IMR-90 (cell line): ENCODE measurements at regions not wholly inside any gene's neighbourhood (a gene's known extent, or its start where the extent isn't known, plus 50 kb on each side); places are given as distances from the start of the nearest gene placed in this dataset.

Source experiments
- BHLHE40 ChIP-seq: fragments of 150-350 bp; IDR thresholded peaks from 2 replicates; pipeline ENCODE4 v1.6.1; 2016; ENCODE audit warnings: mild to moderate bottlenecking, low read depth, low read length
- CEBPB ChIP-seq: IDR thresholded peaks from 2 replicates; pipeline ENCODE4 v1.6.1; 2012; ENCODE audit warnings: low read depth, low read length, improper control_type of control experiment
- CHD1 ChIP-seq: IDR thresholded peaks from 2 replicates; pipeline ENCODE4 v1.6.1; 2012; ENCODE audit warnings: low read depth, low read length, improper control_type of control experiment
- FOS ChIP-seq: fragments of 150-350 bp; IDR thresholded peaks from 2 replicates; pipeline ENCODE4 v1.6.1; 2016; ENCODE audit warnings: low read depth, low read length
- MAFK ChIP-seq: IDR thresholded peaks from 2 replicates; pipeline ENCODE4 v1.6.1; 2012; ENCODE audit warnings: low read depth, low read length, improper control_type of control experiment
- MAZ ChIP-seq: IDR thresholded peaks from 2 replicates; pipeline ENCODE4 v1.6.1; 2012; ENCODE audit warnings: low read depth, mild to moderate bottlenecking, low read length, improper control_type of control experiment, moderate library complexity, borderline replicate concordance
- MXI1 ChIP-seq: IDR thresholded peaks from 2 replicates; pipeline ENCODE4 v1.6.1; 2012; ENCODE audit warnings: low read depth, mild to moderate bottlenecking, low read length, moderate library complexity, borderline replicate concordance
- NFE2L2 ChIP-seq: fragments of 150-350 bp; IDR thresholded peaks from 2 replicates; pipeline ENCODE4 v1.6.1; 2016; ENCODE audit warnings: low read depth, mild to moderate bottlenecking, low read length
- POLR2A ChIP-seq: IDR thresholded peaks from 2 replicates; pipeline ENCODE4 v1.6.1; 2012; ENCODE audit warnings: mild to moderate bottlenecking, low read depth, low read length
- RAD21 ChIP-seq: IDR thresholded peaks from 2 replicates; pipeline ENCODE4 v1.6.1; 2012; ENCODE audit warnings: low read length, improper control_type of control experiment
- RCOR1 ChIP-seq: IDR thresholded peaks from 2 replicates; pipeline ENCODE4 v1.6.1; 2012; ENCODE audit warnings: mild to moderate bottlenecking, low read length, improper control_type of control experiment; ENCODE audit not compliant: insufficient replicate concordance
- RFX5 ChIP-seq: IDR thresholded peaks from 2 replicates; pipeline ENCODE4 v1.8.0; 2012; ENCODE audit warnings: low read depth, mild to moderate bottlenecking, low read length, moderate library complexity
- SMC3 ChIP-seq: fragments of 150-350 bp; IDR thresholded peaks from 2 replicates; pipeline ENCODE4 v1.6.1; 2016; ENCODE audit warnings: low read depth, mild to moderate bottlenecking, antibody characterized with exemption, low read length, moderate library complexity
- TF ChIP-seq, protein P1 (sequence below): conservative IDR thresholded peaks from 2 replicates; pipeline ENCODE4 v1.5.1; 2012; ENCODE audit warnings: mild to moderate bottlenecking, low read depth, low read length, improper control_type of control experiment

DNA sequence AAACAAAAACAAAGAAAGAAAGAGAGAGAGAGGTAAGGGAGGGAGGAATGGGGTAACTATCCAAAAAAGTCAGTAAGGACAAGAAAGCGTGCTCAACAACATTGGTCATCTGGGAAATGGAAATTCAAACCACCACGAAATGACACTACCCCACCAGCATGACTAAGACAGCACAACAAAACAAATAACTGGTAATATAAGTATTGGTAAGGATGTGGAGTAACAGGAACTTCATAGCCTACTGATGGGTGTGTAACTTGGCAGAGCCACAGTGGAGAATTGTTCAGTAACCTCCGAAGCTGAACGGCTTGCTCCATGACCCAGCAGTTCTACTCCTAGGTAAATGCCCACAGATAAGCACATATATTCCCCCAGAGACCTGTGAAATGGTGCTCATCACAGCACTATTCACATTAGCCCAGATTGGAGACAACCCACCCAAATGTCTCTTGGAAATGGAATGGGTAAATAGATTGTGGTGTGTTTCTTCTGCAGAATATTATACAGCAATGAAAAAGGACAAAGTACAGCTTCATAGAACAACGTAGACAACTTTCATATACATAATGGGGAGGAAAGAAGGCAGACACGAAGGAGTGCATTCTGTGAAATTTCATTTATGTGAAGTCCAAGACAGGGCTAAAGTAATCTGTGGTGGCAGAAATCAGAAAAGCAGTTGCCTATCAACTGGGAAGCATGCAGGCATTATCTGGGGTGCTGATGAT lies 95.5 kb upstream of the ATP6AP2 start:
- TF ChIP-seq, protein P1, sequence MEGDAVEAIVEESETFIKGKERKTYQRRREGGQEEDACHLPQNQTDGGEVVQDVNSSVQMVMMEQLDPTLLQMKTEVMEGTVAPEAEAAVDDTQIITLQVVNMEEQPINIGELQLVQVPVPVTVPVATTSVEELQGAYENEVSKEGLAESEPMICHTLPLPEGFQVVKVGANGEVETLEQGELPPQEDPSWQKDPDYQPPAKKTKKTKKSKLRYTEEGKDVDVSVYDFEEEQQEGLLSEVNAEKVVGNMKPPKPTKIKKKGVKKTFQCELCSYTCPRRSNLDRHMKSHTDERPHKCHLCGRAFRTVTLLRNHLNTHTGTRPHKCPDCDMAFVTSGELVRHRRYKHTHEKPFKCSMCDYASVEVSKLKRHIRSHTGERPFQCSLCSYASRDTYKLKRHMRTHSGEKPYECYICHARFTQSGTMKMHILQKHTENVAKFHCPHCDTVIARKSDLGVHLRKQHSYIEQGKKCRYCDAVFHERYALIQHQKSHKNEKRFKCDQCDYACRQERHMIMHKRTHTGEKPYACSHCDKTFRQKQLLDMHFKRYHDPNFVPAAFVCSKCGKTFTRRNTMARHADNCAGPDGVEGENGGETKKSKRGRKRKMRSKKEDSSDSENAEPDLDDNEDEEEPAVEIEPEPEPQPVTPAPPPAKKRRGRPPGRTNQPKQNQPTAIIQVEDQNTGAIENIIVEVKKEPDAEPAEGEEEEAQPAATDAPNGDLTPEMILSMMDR: no peak
- TF ChIP-seq MXI1: no peak
- no peak for TF ChIP-seq MAZ
- no peak for TF ChIP-seq CHD1
- no peak for TF ChIP-seq POLR2A
- no peak for TF ChIP-seq BHLHE40
- no peak for TF ChIP-seq RFX5
- TF ChIP-seq RCOR1: no peak
- TF ChIP-seq CEBPB: no peak
- no peak for TF ChIP-seq NFE2L2
- no peak for TF ChIP-seq RAD21
- no peak for TF ChIP-seq SMC3
- no peak for TF ChIP-seq FOS
- TF ChIP-seq MAFK: no peak
